Omental fat pad (tissue), 3 donors: ENCODE measurements at regions not wholly inside any gene's neighbourhood (a gene's known extent, or its start where the extent isn't known, plus 50 kb on each side); places are given as distances from the start of the nearest gene placed in this dataset.

ENCODE experiments used
- ATAC-seq: fragments of 150-250 bp; one replicate; pipeline ENCODE4 v1.9.1; 2016; ENCODE audit warnings: mild to moderate bottlenecking, moderate library complexity; ENCODE audit not compliant: low FRiP score
- DNase-seq: peaks from one replicate; pipeline ENCODE4 v3.0.0-alpha.2; 2019; ENCODE audit warnings: low spot score
- TF ChIP-seq, protein P1 (sequence below), 3 donors: fragments of 450-650 bp; IDR thresholded peaks; one replicate each; pipeline ENCODE4 v1.5.1; 2016 to 2017; ENCODE audit warnings: antibody characterized with exemption in 3 of 3, mild to moderate bottlenecking in 3 of 3, moderate library complexity in 2 of 3

DNA sequence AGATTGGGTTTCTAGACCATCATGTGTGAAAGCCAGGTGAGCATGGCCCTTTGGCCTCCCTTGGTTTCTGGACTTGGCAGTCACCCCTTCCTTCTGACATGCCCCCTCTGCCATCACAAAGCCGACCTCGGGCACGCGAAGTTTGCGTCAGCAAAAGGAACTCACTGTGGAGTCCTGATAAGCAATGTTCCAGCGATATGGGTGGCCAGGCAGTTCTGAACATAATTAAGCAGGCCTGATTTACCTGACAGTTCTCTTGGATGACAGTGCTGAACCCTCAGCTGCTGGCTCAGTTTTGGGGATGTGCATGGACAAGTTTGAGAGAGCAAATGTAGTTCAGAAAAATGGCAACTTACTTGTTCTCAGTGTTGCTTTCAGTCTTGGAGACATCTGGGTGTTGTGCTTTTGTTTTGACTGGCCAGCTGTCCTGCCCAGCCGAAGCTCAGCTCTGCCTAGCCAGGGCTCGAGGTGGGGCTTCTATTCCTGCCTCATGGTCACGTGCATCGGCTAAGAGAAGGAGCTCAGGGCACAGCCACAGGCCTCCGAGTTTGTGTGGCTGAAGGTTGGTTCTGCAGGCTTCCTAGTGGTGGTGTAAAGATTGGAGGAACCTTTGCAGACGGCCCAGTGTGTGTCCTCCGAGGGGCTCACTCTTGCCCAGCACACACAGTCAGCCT is 78.3 kb downstream of the CLDN34 start:
- ATAC-seq (no peak), DNase-seq (no peak)

DNA sequence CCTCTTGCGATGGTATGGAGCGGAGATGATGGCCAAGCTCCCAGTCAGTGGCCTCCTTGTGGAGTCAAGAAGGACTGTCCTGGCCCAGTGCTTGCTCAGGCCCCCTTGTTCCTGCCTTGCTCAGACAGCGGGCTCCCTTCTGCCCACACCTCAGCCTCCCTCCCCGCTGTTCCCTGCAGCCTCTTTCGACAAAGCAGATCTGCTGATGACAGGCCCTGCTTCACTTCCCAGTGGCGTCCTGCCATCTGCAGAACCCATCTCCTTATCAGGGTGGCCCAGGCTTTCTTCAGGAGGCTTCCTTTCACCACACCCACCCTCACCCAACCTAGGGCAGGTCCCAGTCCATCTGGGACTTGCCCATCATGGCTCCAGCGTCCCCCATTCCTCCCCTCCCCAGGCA is 80.0 kb downstream of the CLDN34 start:
- DNase-seq (no peak), ATAC-seq (no peak)
- TF ChIP-seq, protein P1, sequence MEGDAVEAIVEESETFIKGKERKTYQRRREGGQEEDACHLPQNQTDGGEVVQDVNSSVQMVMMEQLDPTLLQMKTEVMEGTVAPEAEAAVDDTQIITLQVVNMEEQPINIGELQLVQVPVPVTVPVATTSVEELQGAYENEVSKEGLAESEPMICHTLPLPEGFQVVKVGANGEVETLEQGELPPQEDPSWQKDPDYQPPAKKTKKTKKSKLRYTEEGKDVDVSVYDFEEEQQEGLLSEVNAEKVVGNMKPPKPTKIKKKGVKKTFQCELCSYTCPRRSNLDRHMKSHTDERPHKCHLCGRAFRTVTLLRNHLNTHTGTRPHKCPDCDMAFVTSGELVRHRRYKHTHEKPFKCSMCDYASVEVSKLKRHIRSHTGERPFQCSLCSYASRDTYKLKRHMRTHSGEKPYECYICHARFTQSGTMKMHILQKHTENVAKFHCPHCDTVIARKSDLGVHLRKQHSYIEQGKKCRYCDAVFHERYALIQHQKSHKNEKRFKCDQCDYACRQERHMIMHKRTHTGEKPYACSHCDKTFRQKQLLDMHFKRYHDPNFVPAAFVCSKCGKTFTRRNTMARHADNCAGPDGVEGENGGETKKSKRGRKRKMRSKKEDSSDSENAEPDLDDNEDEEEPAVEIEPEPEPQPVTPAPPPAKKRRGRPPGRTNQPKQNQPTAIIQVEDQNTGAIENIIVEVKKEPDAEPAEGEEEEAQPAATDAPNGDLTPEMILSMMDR (IDR thresholded peaks at IDR 0.05), result no peak

More for the DNA sequence above, 78.3 kb downstream of the CLDN34 start:
- TF ChIP-seq, protein P1 (IDR thresholded peaks at IDR 0.05), result no peak

DNA sequence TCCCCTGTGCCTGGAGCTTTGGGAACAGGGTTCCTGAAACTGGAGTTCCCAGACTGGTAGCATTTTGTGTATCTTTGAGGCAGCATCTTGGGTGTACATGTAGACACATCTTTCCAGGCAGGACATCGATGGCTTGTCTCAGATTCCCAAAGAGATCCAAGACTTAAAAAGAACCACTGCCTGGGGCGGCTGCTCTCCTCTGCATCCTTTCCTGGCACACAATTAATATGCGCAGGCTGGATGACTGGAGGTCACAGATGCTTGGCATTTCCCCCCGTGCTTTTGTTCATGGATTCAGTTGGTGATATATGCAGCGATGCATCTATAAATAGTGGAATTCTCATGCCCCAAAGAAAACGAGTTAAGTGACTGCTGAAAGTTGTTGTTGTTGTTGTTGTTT is 80.5 kb downstream of the CLDN34 start:
- DNase-seq (no peak), ATAC-seq (no peak)
- TF ChIP-seq, protein P1 (IDR thresholded peaks at IDR 0.05), result no peak

DNA sequence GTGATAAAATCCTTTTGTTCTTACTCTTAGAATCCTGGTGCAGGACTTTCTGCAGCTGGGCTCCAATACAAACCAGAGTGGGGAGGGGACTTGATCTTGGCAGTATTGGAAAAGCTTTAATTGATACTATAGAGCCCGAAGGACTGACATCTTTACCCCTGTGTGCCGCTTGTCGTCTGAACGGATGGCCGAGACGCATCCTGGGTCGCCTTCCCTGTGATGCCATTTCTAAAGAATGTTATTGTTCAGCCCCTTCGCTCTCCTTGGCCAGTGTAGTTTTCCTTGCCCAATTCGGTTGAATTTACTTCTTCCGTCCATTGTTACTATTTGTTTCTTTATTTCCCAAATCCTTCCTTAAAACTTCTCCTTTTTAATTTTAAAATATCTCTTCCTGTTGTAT is 80.9 kb downstream of the CLDN34 start:
- no peak for ATAC-seq
- DNase-seq, result no peak
- TF ChIP-seq, protein P1 (IDR thresholded peaks at IDR 0.05), result no peak

DNA sequence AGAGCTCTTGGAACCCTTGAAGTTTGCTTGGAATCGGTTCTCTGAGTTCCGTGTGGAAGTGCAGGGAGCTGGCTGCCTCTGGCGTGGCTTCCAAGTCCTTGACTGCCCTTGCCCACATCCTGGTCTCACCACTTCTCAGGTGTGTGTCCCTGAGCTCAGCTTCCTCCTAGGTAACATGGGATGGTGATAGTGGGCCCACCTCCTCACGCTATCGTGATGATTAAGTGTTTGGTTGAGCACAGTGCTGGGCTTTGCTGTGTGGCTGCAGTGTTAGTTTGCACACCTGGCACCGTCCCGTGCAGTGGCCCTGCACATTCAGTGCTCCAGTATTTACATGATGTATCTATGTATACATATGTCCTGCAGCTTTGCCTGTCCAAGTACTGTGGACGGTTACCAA is 81.5 kb downstream of the CLDN34 start:
- ATAC-seq (no peak), DNase-seq (no peak)
- TF ChIP-seq, protein P1 (IDR thresholded peaks at IDR 0.05), result no peak

DNA sequence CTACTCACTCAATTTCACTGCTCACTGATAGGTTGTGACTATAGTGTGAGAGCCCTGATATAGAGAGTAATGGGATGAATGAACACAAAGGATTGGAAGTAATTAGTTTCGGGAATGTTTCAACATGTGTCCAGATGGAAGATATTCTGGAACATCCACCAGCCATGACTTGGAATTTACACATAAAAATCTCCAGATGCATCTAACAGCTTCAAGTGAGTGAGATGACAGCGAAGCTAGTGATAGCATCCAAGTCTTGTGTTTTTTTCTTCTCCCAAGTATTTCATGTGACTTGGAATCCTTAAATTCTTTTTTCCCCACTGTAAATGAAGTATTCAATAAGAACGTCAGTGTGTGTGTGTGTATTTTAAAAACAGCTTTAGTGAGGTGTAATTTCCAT is 82.1 kb downstream of the CLDN34 start:
- TF ChIP-seq, protein P1 (IDR thresholded peaks at IDR 0.05), result no peak
- ATAC-seq, result no peak
- DNase-seq, result no peak

DNA sequence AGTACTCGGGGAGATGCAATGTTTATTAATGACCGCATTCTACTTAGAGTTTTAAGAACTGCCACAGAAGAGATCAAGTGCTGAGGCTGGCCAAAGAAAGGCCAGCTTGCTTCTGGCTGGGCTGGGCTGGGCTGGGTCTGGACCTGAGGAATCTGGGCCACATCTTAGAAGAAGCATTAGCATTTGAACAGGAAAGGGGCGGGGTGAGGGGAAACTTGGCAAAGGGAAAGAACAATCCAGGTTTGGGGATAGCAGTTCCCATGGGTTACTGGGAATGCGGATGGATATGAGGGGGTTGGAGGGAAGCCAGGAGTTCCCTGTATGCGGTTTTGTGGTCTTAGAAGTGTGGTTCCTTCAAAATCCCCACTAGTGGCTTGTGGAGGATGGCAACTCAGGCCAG is 83.3 kb downstream of the CLDN34 start:
- DNase-seq, result no peak

More for the DNA sequence above, 83.3 kb downstream of the CLDN34 start:
- TF ChIP-seq, protein P1 (IDR thresholded peaks at IDR 0.05), result no peak
- ATAC-seq, result no peak
